ENCODE measurements at regions not wholly inside any gene's neighbourhood (a gene's known extent, or its start where the extent isn't known, plus 50 kb on each side); places are given as distances from the start of the nearest gene placed in this dataset.

GRCh38 chr1:5740865-5741860 lies 251.1 kb downstream of the NPHP4 start:
- H3K36me3 ChIP-seq: no peaks in the 10 kb centered on the region
- no peaks in the 10 kb centered on the region for H3K9me3 ChIP-seq
- peaks cover 0 to 24% (median 9%) of the 10 kb centered on the region in 9 donors for H3K27me3 ChIP-seq
- TF ChIP-seq POLR2A (IDR thresholded peaks at IDR 0.05) (no peak), CTCF (IDR thresholded peaks at IDR 0.05) (no peak)
- intact Hi-C loops (cut with DNase I): loop anchor here in 6 of 10 donors (5.0 to 10.0 kb wide), 7 partner anchors 104 to 1836 kb away; partner anchors contain the start of genes AJAP1 (in 2 of the 6) and C1orf174 (in 1 of the 6)
- H3K4me1 ChIP-seq: no peaks in the 10 kb centered on the region
- H3K4me3 ChIP-seq: no peak overlapping the region
- ATAC-seq (no peak), DNase-seq (peak in 1 of 5 donors; percentile 32)
- 64 to 72% (median 69%) methylated on average over 20 to 21 of the region's 21 CpGs for WGBS, 4 donors
- no peak overlapping the region for H3K27ac ChIP-seq

GRCh38 chr1:5740450-5740849 lies 251.8 kb downstream of the NPHP4 start:
- no peaks in the 10 kb centered on the region for H3K4me1 ChIP-seq
- DNase-seq: no peak
- no peak for TF ChIP-seq POLR2A (IDR thresholded peaks at IDR 0.05)
- TF ChIP-seq CTCF (IDR thresholded peaks at IDR 0.05): no peak
- no peaks in the 10 kb centered on the region for H3K9me3 ChIP-seq
- H3K27ac ChIP-seq: no peak overlapping the region
- 89 to 97% (median 93%) methylated on average over 7 of the region's 7 CpGs for WGBS, 4 donors
- no peak overlapping the region for H3K4me3 ChIP-seq
- ATAC-seq: no peak
- peaks cover 0 to 17% (median 7%) of the 10 kb centered on the region in 9 donors for H3K27me3 ChIP-seq
- intact Hi-C loops (cut with DNase I): loop anchor here in 6 of 10 donors (5.0 to 10.0 kb wide), 7 partner anchors 103 to 1836 kb away; partner anchors contain the start of genes AJAP1 (in 2 of the 6) and C1orf174 (in 1 of the 6)
- no peaks in the 10 kb centered on the region for H3K36me3 ChIP-seq

DNA sequence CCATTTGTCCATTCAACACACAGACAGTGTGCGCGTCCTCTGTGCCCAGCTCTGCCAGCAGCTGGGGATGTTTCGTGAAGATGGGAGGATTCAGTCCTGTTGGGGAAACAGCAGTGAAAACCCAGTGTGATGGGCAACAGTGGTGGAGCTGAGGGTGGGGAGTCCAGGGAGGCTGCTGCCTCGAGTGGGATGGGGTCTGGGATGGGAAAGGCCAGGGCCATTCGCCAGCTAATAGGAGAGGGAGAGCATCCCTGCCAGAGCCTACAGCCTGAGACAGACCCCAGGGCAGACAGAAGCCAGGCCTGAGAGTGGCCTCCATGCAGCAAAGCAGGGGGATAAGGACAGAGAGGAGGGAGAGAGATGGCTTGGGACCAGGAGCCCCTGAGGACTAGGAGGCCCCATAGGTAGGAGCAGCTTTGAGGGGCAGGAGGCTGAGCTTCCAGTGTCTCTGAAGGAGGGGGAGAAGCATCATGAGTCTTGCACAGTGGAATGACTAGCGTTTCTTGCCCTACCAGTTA lies 252.6 kb downstream of the NPHP4 start:
- no peaks in the 10 kb centered on the region for H3K36me3 ChIP-seq
- 73 to 77% (median 74%) methylated on average over 6 of the region's 6 CpGs for WGBS, 4 donors
- intact Hi-C loops (cut with DNase I): loop anchor here in 6 of 10 donors (5.0 to 10.0 kb wide), 7 partner anchors 102 to 1835 kb away; partner anchors contain the start of genes AJAP1 (in 2 of the 6) and C1orf174 (in 1 of the 6)

More for the DNA sequence above, 252.6 kb downstream of the NPHP4 start:
- Histone ChIP-seq H3K4me3 (no peak overlapping the region), H3K27ac (no peak overlapping the region), H3K4me1 (no peaks in the 10 kb centered on the region), H3K27me3 (peaks cover 0 to 14% (median 6%) of the 10 kb centered on the region in 9 donors), H3K9me3 (no peaks in the 10 kb centered on the region)
- ATAC-seq (peak in 1 of 4 donors; percentile 14), DNase-seq (no peak)
- TF ChIP-seq CTCF (IDR thresholded peaks at IDR 0.05): no peak
- no peak for TF ChIP-seq POLR2A (IDR thresholded peaks at IDR 0.05)

Measured in heart left ventricle (tissue), 16 donors.